GM12892 (cell line): ENCODE measurements at regions not wholly inside any gene's neighbourhood (a gene's known extent, or its start where the extent isn't known, plus 50 kb on each side); places are given as distances from the start of the nearest gene placed in this dataset.

Experiments
- POLR2A ChIP-seq: IDR thresholded peaks from 2 replicates; pipeline ENCODE4 v1.6.1; 2011; ENCODE audit warnings: low read depth, low read length, control low read depth
- POLR2AphosphoS5 ChIP-seq: IDR thresholded peaks from 2 replicates; pipeline ENCODE4 v1.6.1; 2011; ENCODE audit warnings: low read depth, low read length, control low read depth

DNA sequence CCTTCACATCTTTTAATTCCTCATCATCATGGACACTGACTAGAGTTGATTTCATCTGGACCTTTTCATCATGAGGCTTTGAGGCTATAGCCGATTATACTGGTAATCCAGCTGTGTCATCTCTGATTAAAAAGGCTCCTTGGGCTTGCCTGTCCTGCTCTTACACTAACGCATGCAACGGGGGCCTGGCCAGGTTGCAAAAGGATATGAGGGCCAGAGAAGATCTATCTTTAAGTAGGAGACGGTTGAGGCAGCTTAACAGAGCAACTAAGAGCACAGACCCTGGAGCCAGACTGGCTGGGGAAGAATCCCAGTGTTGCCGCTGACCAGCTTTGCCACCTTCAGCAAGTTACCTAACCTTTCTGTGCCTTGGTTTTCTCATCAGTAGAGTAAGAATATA lies 211.5 kb downstream of the PTEN start:
- TF ChIP-seq POLR2A: no peak
- TF ChIP-seq POLR2AphosphoS5: no peak
